Retinal pigment epithelial cell (primary cell): ENCODE measurements at regions not wholly inside any gene's neighbourhood (a gene's known extent, or its start where the extent isn't known, plus 50 kb on each side); places are given as distances from the start of the nearest gene placed in this dataset.

Source experiments
- DNase-seq: peaks from one replicate; pipeline ENCODE4 v3.0.0-alpha.2; 2010; ENCODE audit warnings: low read depth
- H3K4me3 ChIP-seq: 2 replicates; pipeline ENCODE4 v1.5.1; 2011; ENCODE audit warnings: mild to moderate bottlenecking, low read length, control low read depth, moderate library complexity
- TF ChIP-seq, protein P1 (sequence below): conservative IDR thresholded peaks from 2 replicates; pipeline ENCODE4 v1.5.1; 2011; ENCODE audit warnings: low read depth, low read length, control low read depth, inconsistent platforms

DNA sequence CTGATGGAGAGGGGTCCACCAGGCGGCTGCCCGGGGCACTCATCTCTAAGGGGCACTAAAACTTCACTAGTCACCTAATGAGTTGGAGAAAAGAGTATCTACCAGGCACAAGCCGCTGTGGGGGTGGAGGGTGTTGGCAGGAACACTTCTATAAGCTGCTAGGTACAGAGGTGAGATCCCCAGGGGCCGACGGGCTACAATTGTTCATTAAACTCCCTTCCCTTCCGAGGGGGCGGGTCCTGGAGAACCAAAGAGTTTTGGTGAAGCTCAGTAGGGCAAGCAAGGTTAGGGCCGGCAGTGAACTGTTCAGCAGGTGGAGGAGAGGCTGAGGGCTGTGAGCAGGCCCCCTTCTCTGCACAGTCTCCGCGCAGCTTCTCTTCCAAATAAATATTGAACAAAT lies 78.7 kb upstream of the ARAP3 start:
- no peak for DNase-seq
- H3K4me3 ChIP-seq = no peak overlapping the region
- TF ChIP-seq, protein P1, sequence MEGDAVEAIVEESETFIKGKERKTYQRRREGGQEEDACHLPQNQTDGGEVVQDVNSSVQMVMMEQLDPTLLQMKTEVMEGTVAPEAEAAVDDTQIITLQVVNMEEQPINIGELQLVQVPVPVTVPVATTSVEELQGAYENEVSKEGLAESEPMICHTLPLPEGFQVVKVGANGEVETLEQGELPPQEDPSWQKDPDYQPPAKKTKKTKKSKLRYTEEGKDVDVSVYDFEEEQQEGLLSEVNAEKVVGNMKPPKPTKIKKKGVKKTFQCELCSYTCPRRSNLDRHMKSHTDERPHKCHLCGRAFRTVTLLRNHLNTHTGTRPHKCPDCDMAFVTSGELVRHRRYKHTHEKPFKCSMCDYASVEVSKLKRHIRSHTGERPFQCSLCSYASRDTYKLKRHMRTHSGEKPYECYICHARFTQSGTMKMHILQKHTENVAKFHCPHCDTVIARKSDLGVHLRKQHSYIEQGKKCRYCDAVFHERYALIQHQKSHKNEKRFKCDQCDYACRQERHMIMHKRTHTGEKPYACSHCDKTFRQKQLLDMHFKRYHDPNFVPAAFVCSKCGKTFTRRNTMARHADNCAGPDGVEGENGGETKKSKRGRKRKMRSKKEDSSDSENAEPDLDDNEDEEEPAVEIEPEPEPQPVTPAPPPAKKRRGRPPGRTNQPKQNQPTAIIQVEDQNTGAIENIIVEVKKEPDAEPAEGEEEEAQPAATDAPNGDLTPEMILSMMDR = no peak

DNA sequence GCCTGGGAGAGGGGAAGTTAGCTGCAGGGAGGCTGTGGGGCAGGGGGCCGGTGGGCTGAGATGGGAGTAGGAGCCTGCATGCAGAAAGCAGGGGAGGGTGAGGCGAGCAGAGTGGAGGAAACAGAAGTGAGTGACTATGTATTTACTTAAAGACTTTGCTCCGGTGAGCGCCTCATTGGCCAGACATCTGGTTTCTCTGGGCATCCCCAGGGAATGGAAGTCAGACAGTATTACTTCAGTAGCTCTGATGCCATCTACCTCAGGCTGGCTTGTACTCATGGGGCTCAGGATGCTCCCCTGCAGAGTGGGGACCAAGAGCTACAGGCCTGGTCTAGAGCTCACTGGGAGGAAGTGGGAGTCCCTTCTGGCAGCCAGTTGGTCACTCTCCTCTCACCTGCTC lies 78.2 kb upstream of the ARAP3 start:
- H3K4me3 ChIP-seq = no peak overlapping the region
- TF ChIP-seq, protein P1 = no peak
- no peak for DNase-seq

DNA sequence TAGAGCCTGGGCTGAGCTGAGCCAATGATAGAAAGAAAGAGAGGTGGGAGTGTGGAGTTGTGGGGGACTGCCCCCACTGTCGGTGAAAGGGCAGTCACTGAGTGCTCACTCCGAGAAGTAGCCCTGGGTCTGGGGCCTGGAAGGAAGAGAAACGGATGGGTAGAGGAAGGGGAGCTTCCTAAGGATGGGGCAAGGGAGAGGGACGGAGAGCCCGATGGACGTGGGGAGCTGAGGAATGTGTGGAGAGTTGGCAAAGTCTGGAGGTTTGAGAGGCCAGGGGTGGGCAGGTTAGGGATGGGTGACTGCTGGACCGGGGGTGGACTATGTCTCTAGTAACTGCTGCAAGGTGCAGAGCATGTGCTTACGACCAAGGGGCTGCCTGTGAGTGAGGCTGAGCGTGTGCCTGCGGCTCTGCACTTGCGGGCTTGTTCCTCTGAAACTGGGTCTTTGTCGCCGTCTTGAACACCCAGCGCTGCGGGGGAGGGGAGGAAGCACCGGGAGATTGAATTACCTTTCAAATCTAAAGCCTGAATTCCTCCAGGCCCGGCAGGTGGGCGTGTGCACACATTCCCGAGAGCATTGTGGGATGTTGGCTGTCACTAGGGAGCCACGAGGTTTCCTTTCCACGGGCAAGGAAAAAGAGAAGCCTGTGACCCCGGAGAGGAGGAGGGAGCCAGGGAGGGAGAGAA lies 76.4 kb upstream of the ARAP3 start:
- peak overlapping the region; percentile 8 for H3K4me3 ChIP-seq
- DNase-seq = no peak
- TF ChIP-seq, protein P1 = no peak

DNA sequence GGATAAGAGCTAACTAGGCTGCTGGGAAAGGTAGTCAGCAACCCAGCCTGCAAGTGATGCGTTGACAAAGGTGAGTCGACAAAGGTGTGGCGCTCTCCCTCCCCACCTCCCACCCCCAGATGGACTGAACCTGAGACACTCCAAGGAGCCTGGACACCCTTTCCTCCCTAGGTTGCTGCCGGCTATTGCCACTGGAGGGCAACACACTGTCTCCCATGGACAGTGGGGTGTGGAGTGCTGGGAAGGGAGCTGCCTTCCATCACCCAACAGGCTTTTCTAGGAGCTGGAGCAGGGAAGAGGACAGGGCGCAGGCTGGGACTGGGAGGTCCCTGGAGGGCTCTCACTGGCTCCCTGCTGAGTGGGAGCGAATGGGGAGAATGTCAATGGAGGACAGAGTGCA lies 75.4 kb upstream of the ARAP3 start:
- TF ChIP-seq, protein P1 = peak; percentile 72
- DNase-seq = no peak

DNA sequence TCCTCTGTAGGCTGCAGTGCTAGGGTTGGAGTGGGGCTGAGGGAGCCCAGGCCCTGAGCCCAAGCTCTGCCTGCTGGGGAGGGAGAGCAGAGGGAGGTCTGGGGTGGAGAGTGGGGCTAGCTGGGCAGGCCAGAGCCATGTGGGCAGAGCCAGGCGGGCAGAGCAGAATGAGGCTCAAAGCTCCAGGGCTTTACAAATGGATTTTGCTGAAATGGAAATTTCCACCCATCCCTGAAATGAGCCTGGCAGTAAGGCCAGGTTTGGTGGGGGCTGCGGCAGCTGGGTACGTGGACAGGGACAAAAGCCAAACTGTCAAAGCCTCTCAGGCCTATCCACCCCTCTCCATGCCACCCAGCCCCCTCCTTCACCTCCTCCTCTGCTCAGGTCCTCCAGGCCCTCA lies 74.2 kb upstream of the ARAP3 start:
- no peak overlapping the region for H3K4me3 ChIP-seq
- TF ChIP-seq, protein P1 = no peak
- no peak for DNase-seq

More for the DNA sequence above, 75.4 kb upstream of the ARAP3 start:
- H3K4me3 ChIP-seq = no peak overlapping the region

DNA sequence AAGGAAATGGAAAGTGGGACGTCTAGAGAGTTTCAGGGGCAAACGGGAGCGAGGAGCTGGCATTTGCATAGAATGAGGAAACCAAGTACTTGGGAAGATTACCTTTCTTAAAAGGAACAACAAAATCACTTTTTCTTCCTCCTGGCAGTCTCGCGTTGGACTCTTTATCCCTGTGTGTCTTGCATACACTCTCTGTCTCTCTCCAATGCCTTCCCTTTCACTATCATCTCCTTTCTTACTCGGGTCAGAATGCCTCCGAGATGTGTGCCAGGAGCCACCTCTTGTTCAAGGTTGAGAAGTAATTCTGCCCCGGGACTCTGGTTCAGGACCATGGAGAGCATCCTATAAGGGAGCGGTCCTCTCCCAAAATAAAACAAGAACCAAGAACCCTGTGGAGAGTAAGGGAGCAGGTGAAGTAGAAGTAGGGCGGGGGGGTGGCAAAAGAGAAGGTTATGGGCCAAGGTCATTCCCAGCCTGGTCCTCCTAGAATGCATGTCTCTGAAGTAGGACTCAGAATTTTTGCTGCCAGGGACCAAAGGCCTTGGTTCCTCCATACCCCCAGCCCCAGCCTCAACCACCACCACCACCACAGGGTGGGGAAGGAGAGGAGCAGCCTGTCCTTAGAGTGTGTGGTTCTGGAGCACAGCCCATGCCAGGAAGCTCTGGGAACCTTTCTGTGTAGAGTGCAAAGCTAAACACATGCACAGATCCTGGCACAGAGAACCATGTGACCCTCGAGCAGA lies 72.1 kb upstream of the ARAP3 start:
- H3K4me3 ChIP-seq = no peak overlapping the region
- DNase-seq = no peak
- TF ChIP-seq, protein P1 = no peak
